RWPE1 (cell line): ENCODE measurements at regions not wholly inside any gene's neighbourhood (a gene's known extent, or its start where the extent isn't known, plus 50 kb on each side); places are given as distances from the start of the nearest gene placed in this dataset.

ENCODE experiments used
- CTCF ChIA-PET: fragments of 350-600 bp; sonication (Branson Sonifier 250); formaldehyde crosslinking; extraction: SDS; loops from one replicate; lab custom pipeline; 2021; lab: Yijun Ruan, JAX
- POLR2A ChIA-PET: fragments of 400-600 bp; formaldehyde crosslinking; extraction: SDS; loops from one replicate; lab custom pipeline; 2020; ENCODE audit warnings: antibody characterized with exemption; ENCODE audit not compliant: low non-redundant PET; lab: Yijun Ruan, JAX
- DNase-seq: peaks from one replicate; pipeline ENCODE4 v3.0.0; 2012; ENCODE audit warnings: low spot score
- H3K27ac ChIP-seq: fragments of 450-650 bp; 2 replicates; pipeline ENCODE4 v1.5.1; 2017
- CTCF ChIP-seq: fragments of 450-650 bp; conservative IDR thresholded peaks from 2 replicates; pipeline ENCODE4 v1.5.1; 2017; ENCODE audit warnings: low read depth, mild to moderate bottlenecking

DNA sequence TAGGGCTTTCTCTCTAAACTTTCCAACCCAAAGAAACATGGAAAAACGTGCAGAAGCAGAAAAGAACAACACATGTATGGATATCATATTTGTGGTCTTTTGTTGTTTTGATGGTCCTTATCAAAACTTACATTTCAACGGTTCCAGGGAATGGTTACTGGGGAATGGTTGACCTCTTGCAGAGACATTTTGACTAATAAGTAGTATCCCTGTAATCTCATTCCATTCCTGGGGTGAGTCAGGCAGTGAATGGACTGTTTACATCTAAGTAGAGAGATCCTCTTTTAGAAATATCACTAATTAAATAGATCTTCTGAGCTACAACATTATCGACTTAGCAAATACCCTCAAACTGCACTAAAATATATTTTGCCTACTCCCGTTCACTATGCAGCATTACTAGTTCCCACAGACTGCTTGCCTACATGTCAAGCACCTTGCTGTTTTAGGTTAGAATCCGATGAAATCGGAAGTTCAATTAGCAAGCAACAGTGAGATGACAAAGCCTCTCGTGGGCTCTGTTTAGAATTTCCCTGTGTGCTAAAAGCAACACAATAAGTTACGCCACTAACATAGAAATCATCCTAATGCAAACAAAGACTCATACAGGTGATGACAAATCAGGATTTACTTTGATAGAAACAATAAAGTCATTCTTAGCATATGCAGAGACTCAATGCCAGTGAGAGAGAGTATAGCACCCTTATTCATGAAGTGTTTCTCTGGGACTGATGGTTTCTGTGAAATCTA, 797.7 kb upstream of the ARGLU1 start:
- TF ChIP-seq CTCF = no peak
- CTCF ChIA-PET = no interaction called here
- no peak for DNase-seq
- POLR2A ChIA-PET = no interaction called here
- no peak overlapping the region for H3K27ac ChIP-seq

DNA sequence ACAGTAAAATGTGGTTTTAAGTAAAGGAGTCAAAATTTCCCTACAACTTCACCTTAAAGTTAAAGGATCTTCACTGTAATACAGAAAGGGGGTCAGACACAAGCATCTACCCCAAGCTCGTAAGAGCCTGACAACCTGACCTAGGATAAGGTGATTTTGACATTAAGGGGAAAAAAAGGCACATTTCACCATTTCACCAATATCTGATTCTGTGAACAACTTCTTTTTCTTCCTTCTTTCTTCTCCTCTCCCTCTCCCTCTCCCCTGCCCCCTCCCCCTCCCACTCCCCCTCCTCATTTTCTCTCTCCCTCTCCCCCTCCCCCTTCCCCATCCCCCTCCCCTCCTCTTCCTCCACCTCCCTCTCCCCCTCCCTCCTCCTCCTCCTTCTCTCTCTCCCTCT, 796.7 kb upstream of the ARGLU1 start:
- DNase-seq = no peak

DNA sequence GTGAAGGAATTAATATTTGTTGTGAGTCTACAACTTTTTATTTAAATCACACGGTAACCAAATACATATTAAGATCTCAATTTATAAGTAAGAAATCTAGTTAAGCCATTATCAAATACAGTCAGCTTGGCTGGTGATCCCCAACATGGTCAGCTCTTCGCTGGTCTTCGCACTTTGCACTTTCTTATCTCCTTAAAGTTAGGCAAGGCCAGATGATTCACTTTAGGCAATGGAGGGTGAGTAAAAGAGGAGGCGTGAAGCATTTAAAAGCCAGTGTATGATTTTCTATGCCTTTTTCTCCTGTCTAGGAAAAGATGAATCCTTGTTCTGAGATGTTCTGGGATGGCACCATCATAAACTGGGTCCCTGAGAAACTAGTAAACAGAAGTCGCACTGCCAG, 793.7 kb upstream of the ARGLU1 start:
- ChIA-PET CTCF (no interaction called here), POLR2A (no interaction called here)
- H3K27ac ChIP-seq = no peak overlapping the region
- DNase-seq = no peak
- TF ChIP-seq CTCF = no peak

More for the DNA sequence above, 796.7 kb upstream of the ARGLU1 start:
- no peak overlapping the region for H3K27ac ChIP-seq
- ChIA-PET POLR2A (no interaction called here), CTCF (no interaction called here)
- TF ChIP-seq CTCF = no peak

- DNase-seq = no peak
- CTCF ChIA-PET = no interaction called here
Measured at GRCh38 chr13:107360010-107360409, 792.1 kb upstream of the ARGLU1 start.

DNA sequence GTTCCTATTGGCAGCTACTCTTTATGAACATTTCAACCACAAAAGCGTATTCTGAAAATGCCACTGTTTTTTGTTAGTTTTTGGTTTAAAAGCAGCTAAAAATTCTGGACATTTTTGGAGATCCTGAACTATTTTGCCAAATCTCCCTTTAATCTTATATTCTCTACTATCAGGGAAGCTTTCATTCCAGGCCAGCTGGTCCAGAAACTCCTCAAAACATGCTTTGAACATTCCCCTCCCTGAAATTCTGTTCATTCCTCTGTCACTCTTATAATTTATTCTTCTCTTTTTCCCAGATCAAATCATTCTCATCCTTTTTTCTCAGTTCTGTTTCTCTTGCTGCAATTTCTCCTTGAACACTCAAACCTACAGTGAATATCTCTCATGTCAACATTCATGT, 790.9 kb upstream of the ARGLU1 start:
- TF ChIP-seq CTCF = no peak
- ChIA-PET CTCF (no interaction called here), POLR2A (no interaction called here)
- DNase-seq = no peak
- H3K27ac ChIP-seq = no peak overlapping the region

More at GRCh38 chr13:107360010-107360409, 792.1 kb upstream of the ARGLU1 start:
- POLR2A ChIA-PET = no interaction called here
- no peak overlapping the region for H3K27ac ChIP-seq
- TF ChIP-seq CTCF = no peak

GRCh38 chr13:107351305-107351704, 783.4 kb upstream of the ARGLU1 start:
- ChIA-PET POLR2A (no interaction called here), CTCF (interaction anchor here (0.6 kb wide), 1 partner anchor 487 kb away, joined by 3 read pairs; no protein-coding TSS in a partner anchor)
- TF ChIP-seq CTCF = no peak
- H3K27ac ChIP-seq = no peak overlapping the region
- no peak for DNase-seq
